B cell (primary cell): ENCODE measurements at regions not wholly inside any gene's neighbourhood (a gene's known extent, or its start where the extent isn't known, plus 50 kb on each side); places are given as distances from the start of the nearest gene placed in this dataset.

ENCODE experiments used
- ATAC-seq: fragments of 200-7000 bp; cut with Tn5 transposase; one replicate; pipeline ENCODE4 v1.10.0; 2021; ENCODE audit warnings: low read depth, mild to moderate bottlenecking, moderate number of reproducible peaks, moderate library complexity
- CTCF ChIA-PET: fragments of 350-600 bp; sonication (Branson Sonifier 250); formaldehyde crosslinking; loops from one replicate; lab custom pipeline; 2021; ENCODE audit warnings: antibody characterized with exemption, inconsistent platforms; lab: Charles Lee
- POLR2A ChIA-PET: fragments of 350-600 bp; sonication (Branson Sonifier 250); formaldehyde crosslinking; loops from one replicate; lab custom pipeline; 2021; ENCODE audit warnings: antibody characterized with exemption; lab: Charles Lee
- DNase-seq: peaks from one replicate; pipeline ENCODE4 v3.0.0; 2013
- H2AFZ ChIP-seq: 2 replicates; pipeline ENCODE4 v1.6.1; 2012; ENCODE audit warnings: mild to moderate bottlenecking, low read depth, low read length; ENCODE audit not compliant: insufficient read depth, poor library complexity, severe bottlenecking
- H3K27ac ChIP-seq, 2 donors: 1 replicate in 1 of 2; 2 replicates in 1 of 2; pipeline ENCODE4 v1.5.1; 2012 to 2013; ENCODE audit warnings: low read length in 2 of 2, mild to moderate bottlenecking in 2 of 2, moderate library complexity in 1 of 2
- H3K27me3 ChIP-seq, 4 experiments: fragments of 200-600 bp in 1 of 4; sonication (generic) in 1 of 4; replicated peaks in 1 of 4; 1 replicate in 2 of 4; 2 replicates in 2 of 4; pipeline versions ENCODE4 v1.6.1 to v1.7.0; 2013 to 2016; ENCODE audit warnings: low read length in 3 of 4, mild to moderate bottlenecking in 2 of 4, mixed read lengths in 1 of 4, moderate library complexity in 1 of 4; ENCODE audit not compliant: insufficient read depth in 4 of 4, control insufficient read depth in 3 of 4; ENCODE audit errors: control extremely low read depth in 1 of 4
- H3K36me3 ChIP-seq, 2 experiments: replicated peaks in 1 of 2; 1 replicate in 1 of 2; 2 replicates in 1 of 2; pipeline versions ENCODE4 v1.6.1 to v1.7.1; 2013; ENCODE audit warnings: low read length in 1 of 2; ENCODE audit not compliant: insufficient read depth in 2 of 2, control insufficient read depth in 1 of 2; ENCODE audit errors: control extremely low read depth in 1 of 2, extremely low read depth in 1 of 2
- H3K4me1 ChIP-seq, 2 donors: fragments of 200-600 bp in 1 of 2; sonication (generic) in 1 of 2; 1 replicate in 1 of 2; 2 replicates in 1 of 2; pipeline versions ENCODE4 v1.5.1 to v1.6.1; 2013 to 2017; ENCODE audit warnings: low read length in 2 of 2; ENCODE audit not compliant: control insufficient read depth in 2 of 2, insufficient read depth in 2 of 2
- H3K4me2 ChIP-seq: replicated peaks from 2 replicates; pipeline ENCODE3; 2012; ENCODE audit warnings: mild to moderate bottlenecking, low read depth, low read length; ENCODE audit not compliant: poor library complexity, severe bottlenecking
- H3K4me3 ChIP-seq, 5 experiments: fragments of 200-600 bp in 1 of 5; sonication (generic) in 1 of 5; 1 replicate in 3 of 5; 2 replicates in 2 of 5; pipeline versions ENCODE4 v1.5.1 to v1.7.0; 2011 to 2016; ENCODE audit warnings: low read length in 4 of 5, mild to moderate bottlenecking in 4 of 5, low read depth in 2 of 5, control low read depth in 1 of 5, moderate library complexity in 1 of 5; ENCODE audit not compliant: insufficient read depth in 1 of 5; ENCODE audit errors: control extremely low read depth in 1 of 5, extremely low read depth in 1 of 5
- H3K79me2 ChIP-seq: fragments of 200-600 bp; sonication (generic); one replicate; pipeline ENCODE4 v1.6.0; 2016; ENCODE audit warnings: low read length; ENCODE audit not compliant: control insufficient read depth, insufficient read depth
- H3K9ac ChIP-seq: fragments of 200-600 bp; sonication (generic); 2 replicates; pipeline ENCODE4 v1.6.1; 2017; ENCODE audit warnings: mild to moderate bottlenecking, low read length, moderate library complexity
- H3K9me3 ChIP-seq, 3 donors: one replicate each; pipeline versions ENCODE4 v1.6.1 to v1.7.1; 2013; ENCODE audit warnings: low read length in 2 of 3; ENCODE audit not compliant: control insufficient read depth in 2 of 3, insufficient read depth in 1 of 3; ENCODE audit errors: control extremely low read depth in 1 of 3
- H4K20me1 ChIP-seq: 2 replicates; pipeline ENCODE4 v1.6.0; 2012; ENCODE audit warnings: mild to moderate bottlenecking, low read length; ENCODE audit not compliant: insufficient read depth, control insufficient read depth, poor library complexity, severe bottlenecking
- H3K27ac Mint-ChIP-seq: one replicate; pipeline ENCODE4 v1.8.0; 2021; ENCODE audit warnings: mixed read lengths
- H3K27me3 Mint-ChIP-seq: one replicate; pipeline ENCODE4 v1.8.0; 2021; ENCODE audit warnings: mixed read lengths
- H3K4me1 Mint-ChIP-seq: one replicate; pipeline ENCODE4 v1.8.0; 2021; ENCODE audit warnings: mixed read lengths
- H3K4me3 Mint-ChIP-seq: one replicate; pipeline ENCODE4 v1.8.0; 2021; ENCODE audit warnings: mixed read lengths
- H3K9me3 Mint-ChIP-seq: one replicate; pipeline ENCODE4 v1.8.0; 2022; ENCODE audit warnings: mixed read lengths; ENCODE audit not compliant: insufficient read depth
- CTCF ChIP-seq: fragments of 200-600 bp; IDR thresholded peaks from one replicate; pipeline ENCODE4 v1.8.0; 2022; ENCODE audit warnings: antibody characterized with exemption, mild to moderate bottlenecking
- EZH2 ChIP-seq: IDR thresholded peaks from 2 replicates; pipeline ENCODE4 v1.6.1; 2012; ENCODE audit warnings: borderline replicate concordance, low read depth, mild to moderate bottlenecking, moderate library complexity, low read length; ENCODE audit not compliant: insufficient read depth, poor library complexity, severe bottlenecking
- WGBS: methylation state at CpG from one replicate; pipeline ENCODE4 v1.1.5; 2013; ENCODE audit warnings: missing lambda C conversion rate; ENCODE audit not compliant: insufficient coverage; 5-methylcytosine and 5-hydroxymethylcytosine counted together
- intact Hi-C: fragments of 100-400 bp; cut with micrococcal nuclease; formaldehyde crosslinking; loops from one replicate; pipeline ENCODE4 v1.10.0; 2022

DNA sequence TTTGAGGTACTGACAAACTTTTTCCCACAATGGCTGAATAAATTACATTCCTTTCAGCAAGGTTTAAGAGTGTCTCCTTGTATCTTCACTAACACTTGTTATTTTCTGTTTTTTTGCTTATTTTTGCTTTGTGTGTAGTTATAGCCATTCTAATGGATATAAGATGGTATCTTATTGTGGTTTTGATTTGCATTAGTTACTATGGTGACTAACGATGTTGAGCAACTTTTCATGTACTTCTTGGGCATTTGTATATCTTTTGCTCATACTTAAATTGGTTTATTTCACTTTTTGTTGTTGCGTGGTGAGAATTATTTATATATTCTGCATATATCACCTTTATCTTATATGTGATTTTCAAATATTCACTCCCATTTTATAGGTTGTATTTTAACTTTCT, 79.9 kb upstream of the FSIP2 start:
- no CpG with 5 or more reads among the region's 2 CpGs for WGBS
- H3K27me3 ChIP-seq, result no peaks in the 10 kb centered on the region
- no peaks in the 10 kb centered on the region for H4K20me1 ChIP-seq
- no peak overlapping the region for H3K4me2 ChIP-seq
- no peaks in the 10 kb centered on the region for H3K9me3 ChIP-seq
- no peak for TF ChIP-seq CTCF
- no peak for TF ChIP-seq EZH2
- no peak for DNase-seq
- ATAC-seq, result no peak
- H3K9ac ChIP-seq, result no peak overlapping the region
- Mint-ChIP-seq H3K9me3 (no peaks in the 10 kb centered on the region), H3K27ac (no peak overlapping the region), H3K27me3 (no peaks in the 10 kb centered on the region), H3K4me3 (no peak overlapping the region), H3K4me1 (no peaks in the 10 kb centered on the region)
- CTCF ChIA-PET, result no interaction called here
- H3K79me2 ChIP-seq, result no peaks in the 10 kb centered on the region
- H3K36me3 ChIP-seq, result no peaks in the 10 kb centered on the region
- POLR2A ChIA-PET, result no interaction called here
- H2AFZ ChIP-seq, result no peak overlapping the region
- intact Hi-C loops, result no loop called here
- H3K4me1 ChIP-seq, result no peaks in the 10 kb centered on the region
- H3K4me3 ChIP-seq, result no peak overlapping the region
- no peak overlapping the region for H3K27ac ChIP-seq

- Histone ChIP-seq H3K27me3 (no peaks in the 10 kb centered on the region), H3K27ac (no peak overlapping the region), H3K4me3 (no peak overlapping the region), H3K4me2 (no peak overlapping the region), H2AFZ (no peak overlapping the region), H3K79me2 (no peaks in the 10 kb centered on the region), H4K20me1 (no peaks in the 10 kb centered on the region), H3K4me1 (no peaks in the 10 kb centered on the region), H3K9ac (no peak overlapping the region), H3K36me3 (no peaks in the 10 kb centered on the region), H3K9me3 (no peaks in the 10 kb centered on the region)
- intact Hi-C loops, result no loop called here
- Mint-ChIP-seq H3K9me3 (no peaks in the 10 kb centered on the region), H3K27me3 (no peaks in the 10 kb centered on the region), H3K4me3 (no peak overlapping the region), H3K4me1 (no peaks in the 10 kb centered on the region), H3K27ac (no peak overlapping the region)
- DNase-seq (no peak), ATAC-seq (no peak)
- WGBS, result no CpG with 5 or more reads among the region's 1 CpG
- no peak for TF ChIP-seq CTCF
- no peak for TF ChIP-seq EZH2
- ChIA-PET CTCF (no interaction called here), POLR2A (no interaction called here)
Observed at GRCh38 chr2:185663811-185664210, 74.8 kb upstream of the FSIP2 start.
